A549 (cell line): ENCODE measurements at regions not wholly inside any gene's neighbourhood (a gene's known extent, or its start where the extent isn't known, plus 50 kb on each side); places are given as distances from the start of the nearest gene placed in this dataset.

Experiments used
- ATAC-seq, 2 experiments: fragments of 200-7000 bp in 1 of 2; fragments of >200 bp in 1 of 2; cut with Nextera tagmentation in 1 of 2; cut with Tn5 transposase in 1 of 2; 3 replicates each; pipeline versions ENCODE4 v1.8.0 to v1.9.1; 2018 to 2020; ENCODE audit warnings: mild to moderate bottlenecking in 1 of 2, moderate library complexity in 1 of 2
- CTCF ChIA-PET: fragments of 300-600 bp; sonication (Branson Sonifier 250); formaldehyde crosslinking; extraction: SDS; loops from one replicate; lab custom pipeline; 2021; ENCODE audit warnings: antibody characterized with exemption, inconsistent platforms; lab: Yijun Ruan, JAX
- POLR2A ChIA-PET: fragments of 350-600 bp; formaldehyde crosslinking; extraction: SDS; loops from one replicate; lab custom pipeline; 2021; ENCODE audit warnings: antibody characterized with exemption, inconsistent platforms; lab: Yijun Ruan, JAX
- DNase-seq, 2 experiments: peaks; one replicate each; pipeline versions ENCODE4 v3.0.0 to v3.0.0-alpha.2; 2011 to 2016; ENCODE audit warnings: low read depth in 1 of 2, low spot score in 1 of 2
- FAIRE-seq: peaks from 2 replicates; lab custom pipeline; 2011; peaks lifted over from hg19 to GRCh38; lab: Jason Lieb, UNC
- H3K27ac ChIP-seq, 2 experiments: fragments of >200 bp; sonication (Bioruptor Twin); formaldehyde crosslinking; 3 replicates each; pipeline ENCODE4 v1.5.1; 2016 to 2017
- H3K4me1 ChIP-seq: fragments of >200 bp; sonication (Bioruptor Twin); formaldehyde crosslinking; 3 replicates; pipeline ENCODE4 v1.6.1; 2016
- H3K4me2 ChIP-seq: fragments of >200 bp; sonication (Bioruptor Twin); formaldehyde crosslinking; 3 replicates; pipeline ENCODE4 v1.6.1; 2016
- H3K4me3 ChIP-seq: fragments of >200 bp; sonication (Bioruptor Twin); formaldehyde crosslinking; 3 replicates; pipeline ENCODE4 v1.5.1; 2016
- H3K9me3 ChIP-seq: fragments of >200 bp; sonication (Bioruptor Twin); formaldehyde crosslinking; 3 replicates; pipeline ENCODE4 v1.6.1; 2016
- CBX2 ChIP-seq: fragments of 200-600 bp; sonication (generic); IDR thresholded peaks from 2 replicates; pipeline ENCODE4 v1.6.1; 2016; ENCODE audit warnings: low read depth, mild to moderate bottlenecking, borderline replicate concordance
- CBX8 ChIP-seq: fragments of 200-600 bp; sonication (generic); IDR thresholded peaks from 2 replicates; pipeline ENCODE4 v1.6.1; 2016
- CEBPB ChIP-seq, 2 experiments: fragments of >200 bp in 1 of 2; sonication (Bioruptor Twin) in 1 of 2; formaldehyde crosslinking in 1 of 2; IDR thresholded peaks; 2 replicates each; pipeline ENCODE4 v1.6.1; 2012 to 2016
- CHD2 ChIP-seq: fragments of 150-350 bp; IDR thresholded peaks from 2 replicates; pipeline ENCODE4 v1.6.1; 2014; ENCODE audit warnings: low read length; ENCODE audit not compliant: partially characterized antibody
- EHF ChIP-seq: fragments of 250-450 bp; sonication (Bioruptor Pico); IDR thresholded peaks from 2 replicates; pipeline ENCODE4 v1.5.0; 2020; ENCODE audit warnings: mild to moderate bottlenecking
- EP300 ChIP-seq, 2 experiments: fragments of >200 bp; sonication (Bioruptor Twin); formaldehyde crosslinking; IDR thresholded peaks; 2 replicates in 1 of 2; 3 replicates in 1 of 2; pipeline ENCODE4 v1.6.1; 2016 to 2017
- FOSB ChIP-seq: fragments of 250-450 bp; sonication (Bioruptor Pico); IDR thresholded peaks from 2 replicates; pipeline ENCODE4 v1.5.0; 2020; ENCODE audit warnings: mild to moderate bottlenecking, moderate library complexity
- FOXS1 ChIP-seq: fragments of 250-450 bp; sonication (Bioruptor Pico); IDR thresholded peaks from 2 replicates; pipeline ENCODE4 v1.5.0; 2020; ENCODE audit warnings: mild to moderate bottlenecking, moderate library complexity
- HEYL ChIP-seq: fragments of 250-450 bp; sonication (Bioruptor Pico); IDR thresholded peaks from 2 replicates; pipeline ENCODE4 v1.8.0; 2021; ENCODE audit warnings: mild to moderate bottlenecking, moderate library complexity
- HMGXB4 ChIP-seq: fragments of 250-450 bp; sonication (Bioruptor Pico); IDR thresholded peaks from 2 replicates; pipeline ENCODE4 v1.5.0; 2021; ENCODE audit warnings: mild to moderate bottlenecking, moderate library complexity, borderline replicate concordance
- HOXA7 ChIP-seq: fragments of 250-450 bp; sonication (Bioruptor Pico); IDR thresholded peaks from 2 replicates; pipeline ENCODE4 v1.5.0; 2020; ENCODE audit warnings: mild to moderate bottlenecking, moderate library complexity
- HOXB13 ChIP-seq: fragments of 250-450 bp; sonication (Bioruptor Pico); IDR thresholded peaks from 2 replicates; pipeline ENCODE4 v1.5.0; 2020; ENCODE audit warnings: low read depth, mild to moderate bottlenecking, moderate library complexity
- HOXB5 ChIP-seq: fragments of 250-450 bp; sonication (Bioruptor Pico); IDR thresholded peaks from 2 replicates; pipeline ENCODE4 v1.5.0; 2020; ENCODE audit warnings: mild to moderate bottlenecking, moderate library complexity
- JUN ChIP-seq, 2 experiments: fragments of >200 bp; sonication (Bioruptor Twin); formaldehyde crosslinking; IDR thresholded peaks; 2 replicates in 1 of 2; 3 replicates in 1 of 2; pipeline ENCODE4 v1.6.1; 2016 to 2017
- JUNB ChIP-seq: fragments of >200 bp; sonication (Bioruptor Twin); formaldehyde crosslinking; IDR thresholded peaks from 2 replicates; pipeline ENCODE4 v1.6.1; 2016
- KDM1A ChIP-seq: fragments of 200-600 bp; sonication (generic); IDR thresholded peaks from 2 replicates; pipeline ENCODE4 v1.6.1; 2016; ENCODE audit warnings: low read depth, mild to moderate bottlenecking
- MAZ ChIP-seq: fragments of 150-350 bp; IDR thresholded peaks from 2 replicates; pipeline ENCODE4 v1.6.1; 2014; ENCODE audit warnings: antibody characterized with exemption, low read depth, low read length, borderline replicate concordance
- RAD21 ChIP-seq, 2 experiments: fragments of >200 bp in 1 of 2; sonication (Bioruptor Twin) in 1 of 2; formaldehyde crosslinking in 1 of 2; IDR thresholded peaks in 1 of 2; conservative IDR thresholded peaks in 1 of 2; 2 replicates in 1 of 2; 3 replicates in 1 of 2; pipeline ENCODE4 v1.6.1; 2012 to 2018; ENCODE audit warnings: inconsistent platforms in 1 of 2
- RARB ChIP-seq: fragments of 250-450 bp; sonication (Bioruptor Pico); IDR thresholded peaks from 2 replicates; pipeline ENCODE4 v1.8.0; 2021; ENCODE audit warnings: mild to moderate bottlenecking, moderate library complexity
- SREBF2 ChIP-seq: fragments of 450-650 bp; IDR thresholded peaks from 2 replicates; pipeline ENCODE4 v1.6.1; 2014; ENCODE audit warnings: mild to moderate bottlenecking, moderate library complexity
- TP53 ChIP-seq: fragments of 250-450 bp; sonication (Bioruptor Pico); IDR thresholded peaks from 2 replicates; pipeline ENCODE4 v1.5.0; 2021; ENCODE audit warnings: mild to moderate bottlenecking, moderate library complexity
- ZNF302 ChIP-seq: fragments of 250-450 bp; sonication (Bioruptor Pico); IDR thresholded peaks from 2 replicates; pipeline ENCODE4 v1.9.0; 2021; ENCODE audit warnings: inconsistent platforms, mild to moderate bottlenecking, moderate library complexity
- WGBS: methylation state at CpG from one replicate; pipeline ENCODE4 v1.1.6; 2017; ENCODE audit errors: missing lambda C conversion rate; 5-methylcytosine and 5-hydroxymethylcytosine counted together
- TF ChIP-seq, protein P1 (sequence below): IDR thresholded peaks from 2 replicates; pipeline ENCODE4 v1.6.1; 2012
- TF ChIP-seq, protein P2 (sequence below): fragments of 150-350 bp; IDR thresholded peaks from 2 replicates; pipeline ENCODE4 v1.6.1; 2014; ENCODE audit warnings: low read depth, mild to moderate bottlenecking, low read length

GRCh38 chr22:48530666-48531065 lies 1297.0 kb downstream of the BRD1 start:
- Histone ChIP-seq H3K4me3 (no peak overlapping the region), H3K27ac (no peak overlapping the region), H3K4me2 (no peak overlapping the region), H3K9me3 (no peaks in the 10 kb centered on the region), H3K4me1 (no peaks in the 10 kb centered on the region)
- 40% methylated on average over 5 of the region's 10 CpGs for WGBS
- no peak for DNase-seq
- ATAC-seq = no peak
- no peak for FAIRE-seq
- TF ChIP-seq CBX8 (no peak), CHD2 (no peak), EHF (CRISPR knock-in tag) (no peak), TP53 (CRISPR knock-in tag) (no peak), MAZ (no peak), FOSB (CRISPR knock-in tag) (no peak), RAD21 (conservative IDR thresholded peaks at IDR 0.05 in 1 of 2, IDR thresholded peaks at IDR 0.05 in 1 of 2) (no peak), HEYL (CRISPR knock-in tag) (no peak)
- TF ChIP-seq, protein P1, sequence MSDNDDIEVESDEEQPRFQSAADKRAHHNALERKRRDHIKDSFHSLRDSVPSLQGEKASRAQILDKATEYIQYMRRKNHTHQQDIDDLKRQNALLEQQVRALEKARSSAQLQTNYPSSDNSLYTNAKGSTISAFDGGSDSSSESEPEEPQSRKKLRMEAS = no peak
- ChIA-PET CTCF (interaction anchor here (1.1 kb wide), 1 partner anchor 38 kb away, joined by 3 read pairs; no protein-coding TSS in a partner anchor), POLR2A (no interaction called here)

DNA sequence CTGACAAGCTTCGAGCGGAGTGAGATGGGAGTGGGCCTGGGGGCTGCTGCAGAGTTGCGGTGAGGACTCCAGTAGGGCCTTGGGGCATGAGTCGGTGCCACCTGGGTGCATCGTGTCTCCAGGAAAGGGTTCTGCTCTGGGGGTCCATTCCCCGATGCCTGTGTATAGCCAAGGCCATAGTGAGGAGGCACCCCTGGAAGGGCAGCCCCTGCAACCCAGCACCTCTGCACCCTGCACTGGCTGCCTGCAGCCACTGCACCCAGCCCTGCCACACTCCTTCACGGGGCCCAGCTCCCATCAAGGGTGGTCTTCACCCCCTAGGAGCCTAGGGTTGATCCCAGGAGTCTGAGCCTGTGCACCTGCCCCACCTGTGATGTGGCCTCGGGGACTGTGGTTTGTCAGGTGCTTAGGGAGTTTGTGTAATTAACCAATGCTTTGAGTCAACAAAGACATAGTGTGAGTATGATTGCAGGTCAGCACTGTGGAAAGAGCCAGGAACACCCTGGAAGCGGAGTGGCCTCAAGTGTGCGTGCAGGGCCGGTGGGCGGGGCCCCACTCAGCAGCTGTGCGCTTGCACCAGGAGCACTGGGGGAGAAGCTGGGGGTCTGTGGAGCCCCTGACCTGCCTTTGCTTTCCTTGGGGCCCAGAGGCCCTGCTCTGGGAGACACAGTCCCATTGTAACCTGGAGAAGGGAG lies 1299.3 kb downstream of the BRD1 start:
- Histone ChIP-seq H3K4me2 (no peak overlapping the region), H3K9me3 (no peaks in the 10 kb centered on the region), H3K27ac (no peak overlapping the region), H3K4me3 (no peak overlapping the region), H3K4me1 (no peaks in the 10 kb centered on the region)
- DNase-seq (no peak), FAIRE-seq (no peak), ATAC-seq (no peak)
- no peak for TF ChIP-seq KDM1A
- no peak for TF ChIP-seq SREBF2
- no peak for TF ChIP-seq ZNF302
- TF ChIP-seq MAZ = no peak
- no peak for TF ChIP-seq HOXB13 (CRISPR knock-in tag)
- TF ChIP-seq FOXS1 = no peak
- no peak for TF ChIP-seq JUN (IDR thresholded peaks at IDR 0.05)
- TF ChIP-seq FOSB (CRISPR knock-in tag) = no peak
- no peak for TF ChIP-seq RARB (CRISPR knock-in tag)
- no peak for TF ChIP-seq CBX2
- TF ChIP-seq CEBPB (IDR thresholded peaks at IDR 0.05) = no peak
- WGBS = 74% methylated on average over 13 of the region's 13 CpGs
- ChIA-PET CTCF (no interaction called here), POLR2A (no interaction called here)

- H3K9me3 ChIP-seq = no peaks in the 10 kb centered on the region
- no peaks in the 10 kb centered on the region for H3K4me1 ChIP-seq
- CTCF ChIA-PET = no interaction called here
- TF ChIP-seq, protein P2, sequence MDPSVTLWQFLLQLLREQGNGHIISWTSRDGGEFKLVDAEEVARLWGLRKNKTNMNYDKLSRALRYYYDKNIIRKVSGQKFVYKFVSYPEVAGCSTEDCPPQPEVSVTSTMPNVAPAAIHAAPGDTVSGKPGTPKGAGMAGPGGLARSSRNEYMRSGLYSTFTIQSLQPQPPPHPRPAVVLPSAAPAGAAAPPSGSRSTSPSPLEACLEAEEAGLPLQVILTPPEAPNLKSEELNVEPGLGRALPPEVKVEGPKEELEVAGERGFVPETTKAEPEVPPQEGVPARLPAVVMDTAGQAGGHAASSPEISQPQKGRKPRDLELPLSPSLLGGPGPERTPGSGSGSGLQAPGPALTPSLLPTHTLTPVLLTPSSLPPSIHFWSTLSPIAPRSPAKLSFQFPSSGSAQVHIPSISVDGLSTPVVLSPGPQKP = no peak
- TF ChIP-seq EHF (CRISPR knock-in tag) (no peak), HOXA7 (no peak), KDM1A (no peak), ZNF302 (no peak), JUNB (no peak), HMGXB4 (CRISPR knock-in tag) (no peak), HOXB5 (CRISPR knock-in tag) (no peak), EP300 (IDR thresholded peaks at IDR 0.05) (no peak)
- no peak for FAIRE-seq
- H3K4me2 ChIP-seq = no peak overlapping the region
- WGBS = 88% methylated on average over 8 of the region's 14 CpGs
- ATAC-seq = no peak
- DNase-seq = no peak
- no peak overlapping the region for H3K27ac ChIP-seq
- H3K4me3 ChIP-seq = no peak overlapping the region
- POLR2A ChIA-PET = no interaction called here
These were observed 1303.9 kb downstream of the BRD1 start for GRCh38 chr22:48523761-48524160.
